Tibial nerve (tissue), 4 donors: ENCODE measurements at regions not wholly inside any gene's neighbourhood (a gene's known extent, or its start where the extent isn't known, plus 50 kb on each side); places are given as distances from the start of the nearest gene placed in this dataset.

Experiments used
- DNase-seq, 2 donors: peaks; one replicate each; pipeline ENCODE4 v3.0.0-alpha.2; 2019; ENCODE audit warnings: low spot score in 2 of 2
- H3K27ac ChIP-seq, 4 donors: fragments of 200-600 bp; sonication (generic) in 3 of 4; one replicate each; pipeline ENCODE4 v1.5.1; 2017 to 2019; ENCODE audit warnings: mild to moderate bottlenecking in 1 of 4
- H3K27me3 ChIP-seq, 2 donors: fragments of 200-600 bp; sonication (generic) in 1 of 2; one replicate each; pipeline versions ENCODE4 v1.5.1 to v1.6.0; 2017 to 2019
- H3K36me3 ChIP-seq, 3 donors: fragments of 200-600 bp; sonication (generic); one replicate each; pipeline ENCODE4 v1.5.1; 2018 to 2019
- H3K4me1 ChIP-seq, 4 donors: fragments of 200-600 bp; sonication (generic) in 3 of 4; one replicate each; pipeline ENCODE4 v1.5.1; 2017 to 2019
- H3K4me3 ChIP-seq, 4 donors: fragments of 200-600 bp; sonication (generic) in 3 of 4; one replicate each; pipeline ENCODE4 v1.5.1; 2017 to 2019; ENCODE audit warnings: mild to moderate bottlenecking in 1 of 4, moderate library complexity in 1 of 4
- H3K9me3 ChIP-seq, 4 donors: fragments of 200-600 bp; sonication (generic) in 3 of 4; one replicate each; pipeline ENCODE4 v1.5.1; 2017 to 2019
- EP300 ChIP-seq, 2 donors: sonication (generic); formaldehyde crosslinking; IDR thresholded peaks; one replicate each; pipeline ENCODE4 v1.6.1; 2017; ENCODE audit warnings: antibody characterized with exemption in 2 of 2, mild to moderate bottlenecking in 1 of 2
- POLR2A ChIP-seq, 2 donors: fragments of 450-650 bp; IDR thresholded peaks; one replicate each; pipeline ENCODE4 v1.6.1; 2017; ENCODE audit warnings: antibody characterized with exemption in 2 of 2, mild to moderate bottlenecking in 2 of 2, moderate library complexity in 2 of 2
- WGBS, 2 donors: methylation state at CpG; one replicate each; pipeline ENCODE4 v1.1.5; 2018; 5-methylcytosine and 5-hydroxymethylcytosine counted together
- TF ChIP-seq, protein P1 (sequence below), 5 experiments: fragments of 200-600 bp in 3 of 5; fragments of 450-650 bp in 2 of 5; sonication (generic) in 3 of 5; IDR thresholded peaks; one replicate each; pipeline ENCODE4 v1.5.1; 2016 to 2019; ENCODE audit warnings: antibody characterized with exemption in 5 of 5, mild to moderate bottlenecking in 3 of 5, moderate library complexity in 2 of 5

DNA sequence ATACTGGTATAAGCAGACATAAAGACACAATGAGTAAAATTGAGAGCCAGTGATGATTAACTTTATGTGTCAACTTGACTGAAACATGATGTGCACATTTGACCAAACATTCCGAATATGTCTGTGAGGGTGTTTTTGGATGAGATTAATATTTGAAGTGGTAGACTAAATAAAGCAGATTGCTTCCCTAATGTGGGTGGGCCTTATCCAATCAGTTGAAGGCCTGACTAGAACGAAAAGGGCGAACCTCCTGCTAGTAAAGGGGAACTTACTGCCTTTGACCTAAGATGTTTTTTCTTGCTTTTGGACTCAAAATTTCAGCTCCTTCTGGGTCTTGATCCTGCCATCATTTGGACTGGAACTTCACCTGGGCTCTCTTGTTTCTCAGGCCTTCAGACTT lies 1387.7 kb upstream of the CDH6 start:
- Histone ChIP-seq H3K36me3 (no peaks in the 10 kb centered on the region), H3K4me1 (no peaks in the 10 kb centered on the region), H3K27ac (no peak overlapping the region), H3K4me3 (no peak overlapping the region), H3K27me3 (no peaks in the 10 kb centered on the region), H3K9me3 (no peaks in the 10 kb centered on the region)
- TF ChIP-seq EP300 (IDR thresholded peaks at IDR 0.05) = no peak
- TF ChIP-seq, protein P1, sequence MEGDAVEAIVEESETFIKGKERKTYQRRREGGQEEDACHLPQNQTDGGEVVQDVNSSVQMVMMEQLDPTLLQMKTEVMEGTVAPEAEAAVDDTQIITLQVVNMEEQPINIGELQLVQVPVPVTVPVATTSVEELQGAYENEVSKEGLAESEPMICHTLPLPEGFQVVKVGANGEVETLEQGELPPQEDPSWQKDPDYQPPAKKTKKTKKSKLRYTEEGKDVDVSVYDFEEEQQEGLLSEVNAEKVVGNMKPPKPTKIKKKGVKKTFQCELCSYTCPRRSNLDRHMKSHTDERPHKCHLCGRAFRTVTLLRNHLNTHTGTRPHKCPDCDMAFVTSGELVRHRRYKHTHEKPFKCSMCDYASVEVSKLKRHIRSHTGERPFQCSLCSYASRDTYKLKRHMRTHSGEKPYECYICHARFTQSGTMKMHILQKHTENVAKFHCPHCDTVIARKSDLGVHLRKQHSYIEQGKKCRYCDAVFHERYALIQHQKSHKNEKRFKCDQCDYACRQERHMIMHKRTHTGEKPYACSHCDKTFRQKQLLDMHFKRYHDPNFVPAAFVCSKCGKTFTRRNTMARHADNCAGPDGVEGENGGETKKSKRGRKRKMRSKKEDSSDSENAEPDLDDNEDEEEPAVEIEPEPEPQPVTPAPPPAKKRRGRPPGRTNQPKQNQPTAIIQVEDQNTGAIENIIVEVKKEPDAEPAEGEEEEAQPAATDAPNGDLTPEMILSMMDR (IDR thresholded peaks at IDR 0.05) = no peak
- WGBS, 2 donors = 92 to 94% methylated on average over 3 of the region's 3 CpGs
- no peak for DNase-seq

DNA sequence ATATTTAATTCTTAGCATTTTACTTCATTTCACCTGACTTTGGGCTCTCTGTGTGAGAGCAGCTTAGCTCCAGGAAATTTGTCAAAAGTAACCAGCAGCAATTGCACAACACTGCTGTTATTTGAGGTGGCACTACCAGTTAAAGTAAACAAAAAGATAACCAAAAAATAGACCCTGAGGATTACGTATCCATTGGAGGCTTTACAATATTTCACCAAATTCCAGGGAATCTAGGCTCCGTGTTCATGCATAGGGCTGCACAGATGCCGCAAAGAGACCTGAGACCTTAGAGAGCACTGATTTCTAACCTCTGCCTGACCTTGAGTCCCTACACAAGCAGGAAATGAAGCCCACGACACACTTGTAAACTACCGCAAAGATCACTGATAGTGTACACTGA lies 1392.7 kb upstream of the CDH6 start:
- DNase-seq = no peak
- no peaks in the 10 kb centered on the region for H3K9me3 ChIP-seq
- H3K36me3 ChIP-seq = no peaks in the 10 kb centered on the region
- TF ChIP-seq, protein P1 (IDR thresholded peaks at IDR 0.05) = no peak
- TF ChIP-seq POLR2A (IDR thresholded peaks at IDR 0.05) = no peak
- no peak for TF ChIP-seq EP300 (IDR thresholded peaks at IDR 0.05)
- no peaks in the 10 kb centered on the region for H3K27me3 ChIP-seq
- no peak overlapping the region for H3K27ac ChIP-seq
- H3K4me1 ChIP-seq = no peaks in the 10 kb centered on the region
- no peak overlapping the region for H3K4me3 ChIP-seq
- 64 to 69% methylated on average over 5 of the region's 5 CpGs for WGBS, 2 donors

DNA sequence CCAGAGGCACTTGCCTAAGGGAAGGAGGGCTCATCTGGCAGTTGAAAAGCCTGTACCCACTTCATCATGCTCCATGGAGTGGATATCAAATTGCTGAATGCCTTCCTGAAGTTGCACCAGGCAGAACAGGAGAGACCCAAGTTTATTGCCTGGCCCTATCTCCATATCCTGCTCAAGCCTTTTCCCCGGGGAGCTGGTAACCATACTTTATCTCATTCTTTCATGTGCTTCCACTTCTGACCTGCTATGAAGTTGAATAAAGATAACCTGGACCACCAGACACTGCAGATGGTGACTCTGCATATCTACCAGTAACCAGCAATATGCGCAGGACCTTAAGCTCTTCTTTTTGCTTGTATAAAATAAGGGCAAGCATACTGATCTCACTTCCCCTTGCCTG lies 1397.5 kb upstream of the CDH6 start:
- H3K4me1 ChIP-seq = no peaks in the 10 kb centered on the region
- TF ChIP-seq, protein P1 (IDR thresholded peaks at IDR 0.05) = no peak
- no peak for TF ChIP-seq EP300 (IDR thresholded peaks at IDR 0.05)
- TF ChIP-seq POLR2A (IDR thresholded peaks at IDR 0.05) = no peak
- H3K36me3 ChIP-seq = no peaks in the 10 kb centered on the region
- WGBS, 2 donors = 79 to 89% methylated on average over 2 of the region's 2 CpGs
- H3K27me3 ChIP-seq = no peaks in the 10 kb centered on the region
- H3K4me3 ChIP-seq = no peak overlapping the region
- no peaks in the 10 kb centered on the region for H3K9me3 ChIP-seq
- H3K27ac ChIP-seq = no peak overlapping the region
- DNase-seq = no peak

DNA sequence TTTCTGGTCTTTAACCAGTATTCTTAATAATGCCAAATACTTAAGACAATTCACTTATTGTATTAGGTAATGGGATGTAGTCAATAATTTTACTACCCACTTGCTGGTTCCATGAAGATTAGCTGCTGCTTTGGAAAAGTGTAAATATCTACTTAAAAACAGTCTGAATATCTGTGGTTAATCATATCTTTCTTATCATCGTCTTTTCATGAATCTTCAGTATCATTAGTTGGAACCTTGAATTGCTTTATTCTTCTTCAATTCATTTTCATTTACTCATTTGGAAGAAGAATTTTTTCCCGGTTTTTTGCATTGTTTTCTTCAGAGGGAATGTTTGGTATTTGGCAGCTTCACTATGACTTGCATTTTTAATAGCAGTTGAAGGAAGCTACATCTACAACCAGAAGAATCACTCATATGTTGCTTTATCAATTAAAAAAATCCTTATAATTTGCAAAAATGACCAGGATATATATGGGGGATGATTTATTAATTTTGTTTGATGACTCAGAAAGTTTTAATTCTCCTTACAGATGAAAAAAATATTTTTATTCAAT lies 1398.3 kb upstream of the CDH6 start:
- Histone ChIP-seq H3K27ac (no peak overlapping the region), H3K9me3 (no peaks in the 10 kb centered on the region), H3K4me3 (no peak overlapping the region), H3K4me1 (no peaks in the 10 kb centered on the region), H3K36me3 (no peaks in the 10 kb centered on the region), H3K27me3 (no peaks in the 10 kb centered on the region)
- DNase-seq = no peak
- 32 to 37% methylated on average over 2 of the region's 2 CpGs for WGBS, 2 donors
- TF ChIP-seq, protein P1 (IDR thresholded peaks at IDR 0.05) = no peak
- TF ChIP-seq POLR2A (IDR thresholded peaks at IDR 0.05) = no peak
- no peak for TF ChIP-seq EP300 (IDR thresholded peaks at IDR 0.05)

DNA sequence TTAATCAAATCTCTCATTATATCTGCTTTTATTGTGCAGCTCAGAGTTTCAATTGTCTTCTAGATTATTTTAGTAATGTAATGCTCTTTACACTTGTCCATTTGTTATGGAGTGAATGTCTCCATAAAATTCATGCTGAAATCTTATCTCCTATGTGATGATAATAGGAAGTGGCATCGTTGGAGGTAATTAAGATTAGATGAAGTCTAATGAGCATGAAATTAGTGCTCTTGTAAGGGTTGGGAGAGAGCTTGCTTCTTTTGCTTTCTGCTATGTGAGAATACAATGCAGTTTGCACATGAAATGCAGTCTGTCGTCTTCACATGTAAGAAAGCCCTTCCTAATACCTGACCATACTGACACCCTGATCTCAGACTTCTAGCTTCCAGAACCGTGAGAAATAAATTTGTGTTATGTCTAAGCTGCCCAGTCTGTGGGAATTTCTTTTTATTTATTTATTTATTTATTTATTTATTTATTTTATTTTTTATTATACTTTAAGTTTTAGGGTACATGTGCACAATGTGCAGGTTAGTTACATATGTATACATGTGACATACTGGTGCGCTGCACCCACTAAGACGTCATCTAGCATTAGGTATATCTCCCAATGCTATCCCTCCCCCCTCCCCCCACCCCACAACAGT lies 1399.2 kb upstream of the CDH6 start:
- H3K4me1 ChIP-seq = no peaks in the 10 kb centered on the region
- no peaks in the 10 kb centered on the region for H3K9me3 ChIP-seq
- H3K4me3 ChIP-seq = no peak overlapping the region
- no peaks in the 10 kb centered on the region for H3K36me3 ChIP-seq
- DNase-seq = no peak
- no peak for TF ChIP-seq EP300 (IDR thresholded peaks at IDR 0.05)
- no peak for TF ChIP-seq POLR2A (IDR thresholded peaks at IDR 0.05)
- TF ChIP-seq, protein P1 (IDR thresholded peaks at IDR 0.05) = no peak
- H3K27me3 ChIP-seq = no peaks in the 10 kb centered on the region
- 55 to 64% methylated on average over 5 of the region's 5 CpGs for WGBS, 2 donors
- H3K27ac ChIP-seq = no peak overlapping the region
